Kidney epithelial cell (primary cell): ENCODE measurements at regions not wholly inside any gene's neighbourhood (a gene's known extent, or its start where the extent isn't known, plus 50 kb on each side); places are given as distances from the start of the nearest gene placed in this dataset.

Experiments
- DNase-seq: peaks from one replicate; pipeline ENCODE4 v3.0.0-alpha.2; 2010; ENCODE audit warnings: low read depth
- H3K27me3 ChIP-seq: 2 replicates; pipeline ENCODE4 v1.6.0; 2011; ENCODE audit warnings: low read length; ENCODE audit not compliant: control insufficient read depth, insufficient read depth
- H3K36me3 ChIP-seq: 2 replicates; pipeline ENCODE4 v1.5.1; 2011; ENCODE audit warnings: low read length; ENCODE audit not compliant: control insufficient read depth, insufficient read depth
- H3K4me3 ChIP-seq: 2 replicates; pipeline ENCODE4 v1.5.1; 2011; ENCODE audit warnings: low read depth, mild to moderate bottlenecking, control low read depth, low read length
- CTCF ChIP-seq: IDR thresholded peaks from 2 replicates; pipeline ENCODE4 v1.5.1; 2011; ENCODE audit warnings: mild to moderate bottlenecking, moderate library complexity, low read length, control low read depth, inconsistent platforms; ENCODE audit not compliant: insufficient read depth, poor library complexity, severe bottlenecking

- no peak for TF ChIP-seq CTCF
- Histone ChIP-seq H3K27me3 (no peaks in the 10 kb centered on the region), H3K4me3 (no peak overlapping the region), H3K36me3 (no peaks in the 10 kb centered on the region)
- peak; percentile 99 for DNase-seq
These were observed 437.3 kb upstream of the CADM1 start for GRCh38 chr11:115941481-115941993.

GRCh38 chr11:115941044-115941443 is 436.8 kb upstream of the CADM1 start:
- no peak for TF ChIP-seq CTCF
- H3K4me3 ChIP-seq: no peak overlapping the region

GRCh38 chr11:115939731-115940421 is 435.7 kb upstream of the CADM1 start:
- no peak overlapping the region for H3K4me3 ChIP-seq
- no peak for TF ChIP-seq CTCF
- no peak for DNase-seq
- no peaks in the 10 kb centered on the region for H3K27me3 ChIP-seq
- H3K36me3 ChIP-seq: no peaks in the 10 kb centered on the region

More at GRCh38 chr11:115941044-115941443, 436.8 kb upstream of the CADM1 start:
- Histone ChIP-seq H3K27me3 (no peaks in the 10 kb centered on the region), H3K36me3 (no peaks in the 10 kb centered on the region)
- no peak for DNase-seq

GRCh38 chr11:115939104-115939730 is 435.0 kb upstream of the CADM1 start:
- H3K4me3 ChIP-seq: no peak overlapping the region
- no peak for TF ChIP-seq CTCF
- peak; percentile 69 for DNase-seq
- no peaks in the 10 kb centered on the region for H3K27me3 ChIP-seq
- H3K36me3 ChIP-seq: no peaks in the 10 kb centered on the region

- H3K36me3 ChIP-seq: no peaks in the 10 kb centered on the region
- DNase-seq: no peak
These were observed 429.3 kb upstream of the CADM1 start for GRCh38 chr11:115933564-115933963.

More at GRCh38 chr11:115933564-115933963, 429.3 kb upstream of the CADM1 start:
- H3K4me3 ChIP-seq: no peak overlapping the region
- TF ChIP-seq CTCF: no peak
- no peaks in the 10 kb centered on the region for H3K27me3 ChIP-seq
